HG03025 (cell line): ENCODE measurements at regions not wholly inside any gene's neighbourhood (a gene's known extent, or its start where the extent isn't known, plus 50 kb on each side); places are given as distances from the start of the nearest gene placed in this dataset.

ENCODE experiments used
- ATAC-seq: cut with Tn5 transposase; IDR thresholded peaks from one replicate; pipeline ENCODE4 v1.9.1; 2021; ENCODE audit warnings: mild to moderate bottlenecking, moderate library complexity; ENCODE audit not compliant: unreplicated experiment, low FRiP score

DNA sequence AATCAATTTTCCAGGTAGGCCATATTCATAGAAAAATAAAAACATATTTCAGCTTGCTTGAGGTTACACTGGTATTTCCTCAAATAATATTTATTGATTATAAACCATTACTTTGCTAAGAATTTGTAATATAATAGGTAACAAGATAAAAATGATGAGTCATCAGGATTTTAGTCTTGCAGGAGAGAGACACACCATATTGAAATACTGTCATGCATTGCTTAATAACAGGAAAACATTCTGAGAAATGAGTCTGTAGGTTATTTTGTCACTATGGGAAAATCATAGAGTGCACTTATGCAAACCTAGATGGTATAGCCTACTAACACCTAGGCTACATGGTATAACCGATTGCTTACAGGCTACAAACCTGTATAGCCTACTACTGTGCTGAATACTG, 990.5 kb downstream of the OTOL1 start:
- ATAC-seq, result no peak

DNA sequence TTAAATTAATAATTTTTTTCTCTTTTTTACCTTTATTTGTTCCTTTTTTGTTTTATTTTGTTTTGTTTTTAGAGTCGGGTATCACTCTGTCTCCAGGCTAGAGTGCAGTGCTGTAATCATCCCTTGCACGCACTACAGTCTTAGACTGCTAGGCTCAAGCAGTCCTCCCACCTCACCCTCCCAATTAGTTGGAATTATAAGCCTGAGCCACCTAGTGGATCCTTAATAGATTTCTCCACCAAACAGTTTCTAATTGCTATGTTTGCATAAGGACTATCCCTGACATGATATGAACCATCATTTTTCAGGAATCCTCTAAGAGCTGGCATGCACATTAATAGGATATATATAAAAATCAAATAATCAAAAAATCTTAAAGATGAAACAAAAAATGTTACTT, 993.2 kb downstream of the OTOL1 start:
- ATAC-seq, result no peak

DNA sequence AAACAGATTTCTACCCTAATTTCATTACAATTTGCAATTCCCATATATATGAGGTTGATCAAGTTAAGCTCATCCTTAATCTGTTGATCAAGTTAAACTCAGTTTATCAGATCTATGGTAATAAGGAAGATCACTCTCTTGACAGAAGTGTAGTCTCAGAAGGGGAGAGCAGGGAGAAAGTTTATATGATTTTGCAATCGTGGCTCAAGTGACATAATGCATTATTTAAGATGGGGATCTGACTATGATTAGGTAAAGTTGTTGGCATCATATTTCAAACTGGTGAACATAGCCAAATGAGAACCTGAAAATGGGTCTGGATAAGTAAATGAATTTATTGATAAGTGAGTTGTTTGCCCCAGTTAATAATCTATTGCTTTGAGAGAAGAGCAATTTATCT, 995.3 kb downstream of the OTOL1 start:
- ATAC-seq, result no peak

DNA sequence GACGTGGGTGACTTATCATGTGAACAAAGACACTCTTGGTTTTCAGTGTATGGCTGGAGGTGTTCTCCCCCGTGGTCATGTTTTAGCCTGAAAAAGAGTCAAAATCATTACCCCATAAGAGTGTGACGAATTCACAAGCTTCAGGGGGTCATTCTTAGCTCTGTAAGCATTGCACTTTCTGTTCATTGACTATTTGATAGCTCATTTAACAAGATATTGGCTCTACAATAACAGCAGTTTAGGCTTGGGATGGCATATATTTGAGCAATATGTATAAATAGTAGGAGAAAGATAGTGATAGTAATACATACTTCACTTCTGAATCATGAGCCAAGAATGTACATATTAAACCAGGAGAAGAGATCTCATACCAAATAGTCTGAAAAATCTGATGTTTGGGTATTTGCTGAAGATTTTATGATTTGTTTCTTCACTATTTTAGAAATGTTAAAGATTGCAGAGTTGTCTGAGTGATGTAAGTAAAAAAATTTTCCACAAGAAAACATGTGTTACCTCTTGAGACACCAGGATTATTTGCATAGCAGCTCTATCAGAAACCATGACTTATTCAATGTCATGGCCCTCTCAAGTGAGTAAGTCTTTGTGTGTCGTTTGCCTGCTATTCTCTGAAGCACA, 996.0 kb downstream of the OTOL1 start:
- ATAC-seq, result no peak

DNA sequence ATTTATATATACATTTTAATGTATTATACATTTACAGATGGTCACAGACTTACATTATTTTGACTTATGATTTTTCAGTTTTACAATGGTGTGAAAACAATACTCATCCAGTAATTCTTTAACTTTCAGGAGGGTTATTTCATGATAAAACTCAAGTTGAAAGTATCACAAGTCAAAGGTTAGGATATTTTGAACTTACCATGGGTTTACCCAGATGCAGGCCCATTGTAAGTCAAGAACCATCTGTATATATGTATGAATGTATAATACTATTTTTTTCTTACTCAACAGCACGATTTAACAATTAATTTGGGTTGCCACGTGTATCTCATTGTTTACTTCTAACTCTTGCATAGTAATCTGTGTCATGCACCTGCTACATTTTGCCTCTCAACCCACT, 1002.0 kb downstream of the OTOL1 start:
- ATAC-seq, result no peak

DNA sequence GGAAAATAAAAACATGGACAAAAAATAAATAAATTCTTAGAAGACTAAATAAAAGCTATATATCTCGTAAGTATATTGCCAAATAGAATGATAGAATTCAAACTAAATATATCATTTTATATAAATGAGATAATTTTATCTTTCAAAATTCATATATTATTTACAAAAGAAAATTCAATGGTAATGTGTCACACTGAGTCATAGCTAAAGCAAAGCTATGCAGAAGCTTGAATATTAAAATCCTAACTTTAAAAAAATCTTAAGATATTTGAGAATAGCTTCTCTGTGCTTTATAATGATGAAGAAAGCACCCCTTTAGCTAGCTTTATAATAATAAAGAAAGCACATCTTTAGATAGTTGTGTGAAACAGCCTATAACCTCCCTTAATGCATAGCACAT, 1010.8 kb downstream of the OTOL1 start:
- ATAC-seq, result no peak

DNA sequence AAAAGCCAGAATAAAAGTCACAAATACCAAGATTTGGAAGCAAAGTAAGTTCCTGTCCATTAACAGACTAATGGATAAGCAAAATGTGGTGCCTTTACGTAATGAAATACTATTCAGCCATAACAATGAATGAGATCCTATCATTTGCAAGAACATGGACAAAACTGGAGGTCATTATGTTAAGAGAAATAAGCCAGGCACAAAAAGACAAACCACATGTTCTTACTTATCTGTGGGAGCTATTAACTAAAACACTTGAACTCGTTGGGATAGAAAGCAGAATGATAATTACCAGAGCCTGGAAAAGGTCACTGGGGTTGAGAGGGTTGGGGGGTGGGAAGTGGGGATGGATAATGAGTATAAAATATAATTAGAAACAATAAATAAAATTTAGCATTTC, 1015.9 kb downstream of the OTOL1 start:
- no peak for ATAC-seq

DNA sequence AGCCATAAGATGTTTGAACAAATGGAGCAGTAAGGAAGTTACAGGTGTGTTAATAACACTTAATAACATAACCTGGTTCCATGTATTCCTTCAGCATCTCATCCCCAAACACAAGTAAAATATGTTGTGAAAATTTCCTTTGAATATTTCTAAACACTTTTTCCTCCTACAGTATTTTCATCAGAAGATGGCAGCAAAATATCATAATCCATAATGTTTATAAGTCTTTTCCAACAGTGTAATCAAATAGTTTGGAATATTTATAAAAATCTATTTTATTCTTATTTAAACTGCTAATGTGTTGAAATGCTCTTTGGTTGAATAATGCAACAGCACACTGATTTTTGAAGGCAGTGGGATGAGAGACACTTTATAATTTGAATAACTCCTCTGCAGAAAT, 1020.5 kb downstream of the OTOL1 start:
- ATAC-seq, result no peak

DNA sequence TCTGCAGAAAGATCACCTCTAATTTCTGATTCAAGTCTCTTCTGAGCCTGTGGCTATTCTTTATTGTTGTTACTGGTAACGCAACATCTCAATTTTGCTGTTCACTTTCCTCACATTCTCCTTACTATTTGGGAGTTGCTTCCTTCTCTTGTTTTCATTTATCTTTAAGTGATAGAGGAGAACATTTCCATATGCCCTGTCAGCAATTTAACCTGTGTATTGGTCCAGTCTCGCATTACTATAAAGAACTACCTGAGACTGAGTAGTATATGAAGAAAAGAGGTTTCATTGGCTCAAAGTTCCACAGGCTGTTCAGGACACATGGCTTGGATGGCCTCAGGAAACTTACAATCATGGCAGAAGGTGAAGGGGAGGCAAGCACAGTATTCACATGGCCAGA, 1025.1 kb downstream of the OTOL1 start:
- no peak for ATAC-seq

DNA sequence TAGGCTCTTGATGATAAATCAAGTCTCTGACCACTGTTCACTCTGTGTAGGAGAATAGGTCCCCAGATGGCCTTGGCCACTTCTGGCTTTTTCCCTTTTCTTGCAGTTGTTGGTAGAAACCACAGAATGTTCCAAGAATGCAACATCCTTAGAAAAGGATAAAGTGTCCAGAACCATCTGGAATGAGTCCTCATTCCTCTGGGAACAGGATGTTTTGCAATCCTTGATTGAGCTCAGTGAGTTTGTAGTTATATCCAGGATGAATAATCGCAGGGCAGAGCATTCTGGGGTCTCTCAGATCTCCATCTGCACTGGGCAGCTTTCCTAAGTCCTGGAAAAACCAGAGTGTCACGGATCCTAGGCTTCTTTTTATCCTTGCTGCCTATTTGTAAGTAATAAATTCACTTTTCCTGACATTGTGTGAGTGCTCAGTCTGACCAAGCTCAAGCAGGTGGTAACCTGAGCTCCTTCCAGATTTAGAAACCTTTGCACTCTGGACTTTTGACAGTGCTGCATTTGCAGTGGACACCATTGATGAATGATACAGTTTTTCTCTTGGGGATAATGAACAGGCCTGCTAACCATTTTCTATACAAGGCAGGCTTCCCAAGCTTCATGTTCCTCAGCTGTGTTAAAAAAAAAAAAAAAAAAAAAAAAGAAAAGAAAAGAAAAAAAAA, 1028.6 kb downstream of the OTOL1 start:
- ATAC-seq, result no peak

DNA sequence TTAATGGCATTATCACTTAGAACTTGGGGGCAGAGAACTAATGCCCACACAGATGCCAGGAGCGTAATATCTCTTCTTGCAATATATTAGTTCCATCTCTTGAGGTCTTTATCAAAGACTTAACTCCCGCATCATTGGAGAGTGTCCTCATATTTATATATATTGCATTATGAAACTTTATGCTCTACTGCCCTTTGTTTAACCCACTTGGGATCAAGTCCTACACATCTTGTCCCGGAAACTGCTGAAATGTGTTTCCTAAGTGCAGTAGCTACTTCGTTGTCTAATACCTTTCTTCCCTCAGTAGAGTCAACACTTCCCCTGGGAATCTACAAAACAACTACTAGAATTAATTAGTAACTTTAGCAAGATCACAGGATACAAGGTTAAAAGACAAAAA, 1029.2 kb downstream of the OTOL1 start:
- no peak for ATAC-seq

DNA sequence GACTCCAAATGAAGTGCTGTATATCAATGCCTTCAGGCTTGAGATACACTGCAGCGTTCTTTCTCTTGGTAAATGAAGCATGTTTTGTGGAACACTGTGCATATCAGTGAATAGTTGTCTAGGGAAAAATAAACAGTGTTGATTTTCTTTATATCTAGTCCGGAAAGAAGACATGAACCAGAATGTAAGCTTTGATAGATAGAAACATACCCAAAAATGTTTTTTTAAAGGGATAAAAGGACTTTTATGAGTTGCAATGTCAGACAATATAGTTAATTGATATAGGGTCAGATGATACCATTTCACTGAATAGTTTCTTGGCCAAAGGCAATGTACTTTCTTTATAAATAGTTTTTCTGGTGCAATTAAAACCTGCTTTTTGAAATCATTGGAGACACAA, 1037.8 kb downstream of the OTOL1 start:
- ATAC-seq, result no peak

DNA sequence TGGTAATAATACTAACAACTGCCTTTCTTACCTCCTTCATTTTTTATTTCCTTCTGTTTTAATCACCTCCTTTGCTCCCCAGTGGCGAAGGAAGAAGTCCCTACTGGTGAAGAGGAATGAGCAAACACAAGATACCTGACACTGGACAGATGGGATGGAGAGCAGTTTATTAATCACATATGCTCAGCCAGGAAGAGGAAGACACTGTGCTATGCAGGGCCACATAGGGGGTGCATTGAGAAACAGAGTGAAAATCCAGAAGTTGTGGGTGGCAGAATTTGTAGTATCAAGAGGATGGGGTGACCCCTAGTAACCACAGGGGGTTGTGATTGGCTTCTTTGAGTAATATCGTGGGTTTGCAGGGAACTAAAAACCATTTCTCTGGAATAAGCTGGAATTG, 1041.9 kb downstream of the OTOL1 start:
- ATAC-seq, result no peak

DNA sequence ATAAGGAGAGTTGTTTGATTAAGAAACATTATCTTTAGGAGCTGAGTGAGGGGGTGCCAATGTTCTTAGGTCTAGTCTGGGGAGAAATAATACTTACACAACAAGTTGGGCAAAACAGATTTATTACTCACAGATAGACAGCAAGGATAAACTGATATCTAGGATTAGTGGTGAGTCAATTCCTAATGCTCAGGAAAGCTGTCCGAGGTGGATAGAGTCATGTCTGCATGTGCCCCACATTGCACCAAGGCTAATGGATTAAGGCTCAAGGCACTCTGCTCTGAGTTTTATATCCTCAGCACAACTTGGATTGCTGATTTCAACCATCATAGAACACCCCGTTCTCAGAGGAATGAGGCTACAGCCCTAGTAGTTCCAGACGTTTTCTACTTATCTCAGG, 1042.3 kb downstream of the OTOL1 start:
- no peak for ATAC-seq

DNA sequence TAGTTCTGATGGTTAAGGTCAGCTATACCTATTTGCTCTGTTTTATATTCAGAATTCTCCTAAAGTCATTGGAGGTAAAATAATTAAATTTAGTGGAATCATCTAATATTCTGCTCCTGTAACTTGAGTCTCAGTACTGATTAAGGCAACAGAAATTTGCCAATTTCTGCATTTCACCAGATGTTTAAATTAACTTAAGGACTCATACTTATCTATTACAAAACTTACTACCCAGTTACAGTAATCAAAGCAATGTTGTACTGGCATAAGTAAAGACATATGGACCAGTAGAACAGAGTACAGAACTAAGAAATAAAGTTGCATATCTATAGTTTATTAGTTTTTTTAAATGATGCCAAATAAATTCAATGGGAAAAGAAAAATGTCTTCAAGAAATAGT, 1043.8 kb downstream of the OTOL1 start:
- ATAC-seq, result no peak

DNA sequence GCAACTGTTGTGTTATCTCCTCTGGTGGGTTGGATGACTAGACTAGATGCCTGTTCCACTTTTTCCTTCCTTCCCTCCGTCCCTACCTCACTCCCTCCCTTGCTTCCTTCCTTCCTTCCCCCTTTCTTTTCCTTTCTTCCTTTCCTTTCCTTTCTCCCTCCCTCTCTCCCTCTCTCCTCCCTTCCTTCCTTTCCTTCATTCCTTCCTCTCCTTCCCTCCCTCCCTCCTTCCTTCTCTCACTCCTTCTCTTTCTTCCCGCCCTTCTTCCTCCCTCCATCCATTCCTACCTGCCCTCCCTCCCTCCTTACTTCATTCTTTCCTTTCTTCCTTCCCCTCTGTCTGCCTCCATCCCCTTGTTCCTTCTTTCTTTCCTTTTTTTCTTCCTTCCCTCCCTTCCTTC, 1045.3 kb downstream of the OTOL1 start:
- ATAC-seq, result no peak

DNA sequence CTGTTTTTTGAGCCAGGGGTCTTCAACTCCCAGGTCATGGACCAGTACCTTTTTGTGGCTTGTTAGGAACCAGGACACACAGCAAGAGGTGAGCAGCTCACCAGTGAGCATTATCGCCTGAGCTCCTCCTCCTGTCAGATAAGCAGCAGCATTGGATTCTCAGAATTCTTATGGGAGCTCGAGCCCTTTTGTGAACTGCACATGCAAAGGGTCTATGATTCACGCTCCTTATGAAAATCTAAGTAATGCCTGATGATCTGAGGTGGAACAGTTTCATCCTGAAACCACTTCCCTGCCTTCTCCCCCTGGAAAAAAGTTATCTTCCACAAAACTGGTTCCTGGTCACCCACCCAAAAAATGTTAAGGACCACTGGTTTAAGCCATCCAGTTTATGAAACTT, 1047.6 kb downstream of the OTOL1 start:
- ATAC-seq, result no peak

DNA sequence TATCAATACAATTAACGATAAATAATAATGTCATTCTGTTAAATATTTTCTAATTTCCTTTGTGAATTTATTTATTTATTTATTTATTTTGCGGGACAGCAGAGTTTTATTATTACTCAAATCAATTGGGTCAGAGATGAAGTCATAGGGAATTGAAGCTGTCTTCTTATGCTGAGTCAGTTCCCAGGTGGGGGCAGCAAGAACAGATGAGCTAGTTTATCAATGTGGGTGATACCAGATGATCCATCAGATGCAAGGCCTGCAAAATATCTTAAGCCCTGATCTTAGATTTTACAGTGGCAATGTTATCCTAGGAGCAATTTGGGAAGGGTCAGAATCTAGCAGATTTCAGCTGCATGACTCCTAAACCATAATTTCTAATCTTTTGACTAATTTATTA, 1050.3 kb downstream of the OTOL1 start:
- ATAC-seq, result no peak

DNA sequence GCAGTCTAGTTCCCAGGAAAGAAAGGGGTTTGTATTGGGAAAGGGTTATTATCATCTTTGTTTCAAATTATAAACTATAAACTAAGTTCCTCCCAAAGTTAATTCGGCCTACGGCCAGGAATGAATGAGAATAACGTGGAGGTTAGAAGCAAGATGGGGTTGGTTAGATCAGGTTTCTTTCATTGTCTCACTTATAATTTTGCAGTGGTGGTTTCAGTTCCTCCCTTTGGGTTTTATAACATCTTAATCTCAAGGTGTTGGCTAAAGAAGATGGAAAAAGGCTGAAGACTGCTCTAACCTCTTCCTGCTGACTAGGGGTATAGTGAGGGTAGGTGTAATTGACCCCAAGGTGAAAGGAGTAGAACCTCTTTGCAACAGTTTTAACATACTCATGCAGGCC, 1050.7 kb downstream of the OTOL1 start:
- ATAC-seq, result no peak

DNA sequence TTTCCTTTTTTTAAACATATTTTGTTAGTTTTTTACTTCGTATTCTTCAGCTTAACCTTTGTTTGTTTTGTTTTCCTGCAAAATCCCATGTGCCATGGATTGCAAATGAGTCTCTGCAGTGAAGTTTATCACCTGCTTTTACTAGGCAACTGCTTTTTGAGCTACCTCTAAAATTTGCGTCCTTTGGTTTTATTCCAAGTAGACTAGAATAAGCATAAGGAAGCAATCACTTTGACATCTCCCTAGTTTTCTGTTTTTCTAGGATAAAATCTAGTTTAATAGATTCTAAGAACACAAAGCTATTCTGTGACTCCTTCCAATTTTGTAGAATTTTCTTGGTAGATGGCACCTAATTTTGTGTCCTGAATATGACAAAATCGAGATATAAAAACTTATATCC, 1059.2 kb downstream of the OTOL1 start:
- no peak for ATAC-seq

DNA sequence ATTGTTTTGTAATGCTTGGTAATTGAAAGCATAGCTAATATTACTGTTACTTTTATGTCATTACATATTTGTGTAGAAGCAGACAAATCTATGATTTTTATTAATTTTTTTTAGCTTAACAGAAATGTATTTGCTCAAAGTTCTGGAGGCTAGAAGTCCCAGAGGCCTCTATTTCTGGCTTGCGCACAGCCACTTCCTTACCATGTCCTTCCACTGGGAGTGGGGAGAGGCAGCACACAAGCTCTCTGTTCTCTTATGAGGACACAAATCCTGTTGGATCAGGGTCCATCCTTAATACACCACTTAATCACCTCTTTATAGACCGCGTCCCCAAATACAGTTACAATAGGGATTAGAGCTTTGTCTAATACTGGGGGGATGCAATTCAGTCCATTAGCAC, 1061.4 kb downstream of the OTOL1 start:
- ATAC-seq, result no peak

DNA sequence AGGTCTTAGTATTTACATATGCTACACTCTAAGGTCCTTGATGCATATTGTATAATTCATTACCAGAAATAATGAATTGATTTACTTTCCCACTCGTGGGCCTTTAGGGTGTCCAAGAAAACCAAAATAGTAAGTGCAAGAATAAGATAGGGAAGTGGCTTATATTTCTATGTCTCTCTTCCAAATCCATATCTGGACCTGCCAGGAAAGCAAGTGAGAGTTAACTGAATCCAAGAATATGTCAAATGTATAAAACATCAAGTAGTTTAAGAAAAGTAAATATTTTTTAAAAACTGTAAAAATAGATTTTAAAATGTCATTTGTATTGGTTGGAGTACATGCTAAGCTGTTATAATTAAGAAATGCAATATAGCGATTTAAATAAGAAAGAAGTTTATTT, 1072.1 kb downstream of the OTOL1 start:
- ATAC-seq, result no peak

DNA sequence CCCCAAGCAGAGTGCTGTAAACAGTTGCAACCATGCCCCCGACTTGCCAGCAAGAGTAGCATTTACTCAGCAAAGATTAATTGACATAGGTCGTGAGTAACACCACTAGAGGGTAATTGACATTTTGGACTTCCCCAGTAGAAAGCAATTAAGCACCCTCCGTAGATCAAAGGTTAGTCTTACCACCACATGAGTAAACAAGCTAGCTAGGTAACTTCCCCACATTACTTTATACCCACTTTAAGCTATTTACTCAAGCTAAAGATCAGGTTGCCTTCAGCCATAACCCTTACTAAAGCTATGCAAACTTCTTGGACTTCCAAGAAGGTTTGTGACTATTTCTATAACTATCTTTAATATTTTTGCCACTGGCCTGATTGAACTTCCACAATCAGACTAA, 1072.7 kb downstream of the OTOL1 start:
- no peak for ATAC-seq
